ENCODE measurements at regions not wholly inside any gene's neighbourhood (a gene's known extent, or its start where the extent isn't known, plus 50 kb on each side); places are given as distances from the start of the nearest gene placed in this dataset.

GRCh38 chr5:155772009-155772662, 554.8 kb upstream of the SGCD start:
- ChIA-PET POLR2A (no interaction called here), RAD21 (ENCODE audit: low non-redundant PET in 1 of 2, low total read pairs in 2 of 2, uncharacterized antibody in 2 of 2, unreplicated experiment in 2 of 2) (no interaction called here), CTCF (no interaction called here)
- ATAC-seq (no peak), DNase-seq (ENCODE audit: low read depth, low spot score) (no peak)
- TF ChIP-seq ATF3 (IDR thresholded peaks at IDR 0.05): no peak
- TF ChIP-seq FOSL1 (IDR thresholded peaks at IDR 0.05; ENCODE audit: low read depth): no peak
- no peak for TF ChIP-seq ZBTB33 (IDR thresholded peaks at IDR 0.05; ENCODE audit: extremely low read depth, insufficient replicate concordance, low read length)
- TF ChIP-seq SIN3A (IDR thresholded peaks at IDR 0.05; ENCODE audit: low read depth): no peak
- TF ChIP-seq EZH2 (IDR thresholded peaks at IDR 0.05): no peak
- TF ChIP-seq POLR2A (IDR thresholded peaks at IDR 0.05; ENCODE audit: borderline replicate concordance, extremely low read depth, insufficient read depth, insufficient read length): no peak
- H3K4me2 ChIP-seq (ENCODE audit: low read length): no peak overlapping the region
- H3K79me2 ChIP-seq (ENCODE audit: insufficient read depth, low read length): no peaks in the 10 kb centered on the region
- H3K4me3 ChIP-seq (replicated peaks in 1 of 2; ENCODE audit: low read depth in 1 of 2, low read length in 2 of 2): no peak overlapping the region
- intact Hi-C loops (cut with micrococcal nuclease): no loop called here
- no peak overlapping the region for H3K9ac ChIP-seq (ENCODE audit: low read length)
- no peak overlapping the region for H2AFZ ChIP-seq (ENCODE audit: low read depth, low read length, poor library complexity, severe bottlenecking)
- H3K36me3 ChIP-seq (ENCODE audit: control insufficient read depth in 1 of 2, insufficient read depth in 2 of 2, low read length in 2 of 2): no peaks in the 10 kb centered on the region
- BruUV-seq (replicated peaks): no TSS peak
- no peaks in the 10 kb centered on the region for H4K20me1 ChIP-seq (ENCODE audit: insufficient read depth)
- H3K4me1 ChIP-seq (ENCODE audit: control insufficient read depth in 1 of 2, insufficient read depth in 2 of 2, low read length in 2 of 2): no peaks in the 10 kb centered on the region
- peaks cover 0 to 3% of the 10 kb centered on the region in 2 experiments; a peak in 2 of 4 replicates for H3K9me3 ChIP-seq (ENCODE audit: control insufficient read depth in 1 of 2, insufficient read depth in 1 of 2, low read depth in 1 of 2, low read length in 2 of 2)
- H3K27me3 ChIP-seq (ENCODE audit: insufficient read depth, low read length): no peaks in the 10 kb centered on the region
- H3K9me2 ChIP-seq (ENCODE audit: insufficient read depth): no peaks in the 10 kb centered on the region
- no peak overlapping the region for H3K27ac ChIP-seq (ENCODE audit: low read depth, low read length)

- Histone ChIP-seq H3K9me3 (ENCODE audit: control insufficient read depth in 1 of 2, insufficient read depth in 1 of 2, low read depth in 1 of 2, low read length in 2 of 2) (peaks cover 0 to 3% of the 10 kb centered on the region in 2 experiments; a peak in 2 of 4 replicates), H4K20me1 (ENCODE audit: insufficient read depth) (no peaks in the 10 kb centered on the region), H3K4me3 (replicated peaks in 1 of 2; ENCODE audit: low read depth in 1 of 2, low read length in 2 of 2) (no peak overlapping the region), H3K79me2 (ENCODE audit: insufficient read depth, low read length) (no peaks in the 10 kb centered on the region), H3K9me2 (ENCODE audit: insufficient read depth) (no peaks in the 10 kb centered on the region), H3K27ac (ENCODE audit: low read depth, low read length) (no peak overlapping the region), H3K36me3 (ENCODE audit: control insufficient read depth in 1 of 2, insufficient read depth in 2 of 2, low read length in 2 of 2) (no peaks in the 10 kb centered on the region), H2AFZ (ENCODE audit: low read depth, low read length, poor library complexity, severe bottlenecking) (no peak overlapping the region), H3K4me2 (ENCODE audit: low read length) (no peak overlapping the region), H3K9ac (ENCODE audit: low read length) (no peak overlapping the region), H3K27me3 (ENCODE audit: insufficient read depth, low read length) (no peaks in the 10 kb centered on the region), H3K4me1 (ENCODE audit: control insufficient read depth in 1 of 2, insufficient read depth in 2 of 2, low read length in 2 of 2) (no peaks in the 10 kb centered on the region)
- TF ChIP-seq SP1 (IDR thresholded peaks at IDR 0.05; ENCODE audit: low read depth) (no peak), CEBPB (IDR thresholded peaks at IDR 0.05; ENCODE audit: low read depth) (no peak), REST (IDR thresholded peaks at IDR 0.05; ENCODE audit: low read depth) (no peak), EGR1 (IDR thresholded peaks at IDR 0.05; ENCODE audit: low read depth) (no peak), ZFX (IDR thresholded peaks at IDR 0.05) (no peak), ZBTB33 (IDR thresholded peaks at IDR 0.05; ENCODE audit: extremely low read depth, insufficient replicate concordance, low read length) (no peak), SRF (IDR thresholded peaks at IDR 0.05; ENCODE audit: low read depth) (no peak), ELF1 (IDR thresholded peaks at IDR 0.05; ENCODE audit: borderline replicate concordance, low read depth) (no peak)
- CTCF ChIA-PET: no interaction called here
- POLR2A ChIA-PET: no interaction called here
- BruUV-seq (replicated peaks): no TSS peak
- DNase-seq (ENCODE audit: low read depth, low spot score) (no peak), ATAC-seq (no peak)
- intact Hi-C loops (cut with micrococcal nuclease): no loop called here
- RAD21 ChIA-PET (ENCODE audit: low non-redundant PET in 1 of 2, low total read pairs in 2 of 2, uncharacterized antibody in 2 of 2, unreplicated experiment in 2 of 2): no interaction called here
These were observed 553.3 kb upstream of the SGCD start for GRCh38 chr5:155773680-155774079.
